Activated CD4-positive, alpha-beta T cell treated with anti-CD3 and anti-CD28 coated beads, Interleukin-2, Interleukin-4, amounts not matched to agents 100 ng/mL and 50 ng/mL, durations not matched to agents 16 hours and 8 hours (primary cell): ENCODE measurements at regions not wholly inside any gene's neighbourhood (a gene's known extent, or its start where the extent isn't known, plus 50 kb on each side); places are given as distances from the start of the nearest gene placed in this dataset.

Source experiments
- DNase-seq: peaks from one replicate; pipeline ENCODE4 v3.0.0-alpha.2; 2020; ENCODE audit warnings: low spot score

GRCh38 chrX:39638526-39638925 lies 459.2 kb downstream of the BCOR start:
- DNase-seq: no peak

- no peak for DNase-seq
These were observed 457.9 kb downstream of the BCOR start for GRCh38 chrX:39639871-39640270.

- DNase-seq: no peak
These were observed 456.9 kb downstream of the BCOR start for GRCh38 chrX:39640866-39641265.

GRCh38 chrX:39642071-39642470 lies 455.7 kb downstream of the BCOR start:
- DNase-seq: no peak

- DNase-seq: no peak
These were observed 454.2 kb downstream of the BCOR start for GRCh38 chrX:39643550-39643949.

GRCh38 chrX:39645178-39645895 lies 452.4 kb downstream of the BCOR start:
- DNase-seq: no peak

GRCh38 chrX:39648548-39649254 lies 449.1 kb downstream of the BCOR start:
- DNase-seq: no peak

- no peak for DNase-seq
These were observed 446.9 kb downstream of the BCOR start for GRCh38 chrX:39650768-39651347.

GRCh38 chrX:39652336-39652735 lies 445.4 kb downstream of the BCOR start:
- peak; percentile 12 for DNase-seq

- DNase-seq: no peak
These were observed 444.1 kb downstream of the BCOR start for GRCh38 chrX:39653691-39654090.

- DNase-seq: no peak
These were observed 443.4 kb downstream of the BCOR start for GRCh38 chrX:39654183-39654925.

GRCh38 chrX:39654952-39655351 lies 442.8 kb downstream of the BCOR start:
- no peak for DNase-seq

GRCh38 chrX:39661116-39661907 lies 436.4 kb downstream of the BCOR start:
- DNase-seq: no peak

- no peak for DNase-seq
These were observed 431.8 kb downstream of the BCOR start for GRCh38 chrX:39665830-39666518.

GRCh38 chrX:39667191-39667590 lies 430.6 kb downstream of the BCOR start:
- DNase-seq: no peak

- no peak for DNase-seq
These were observed 429.8 kb downstream of the BCOR start for GRCh38 chrX:39667736-39668482.

GRCh38 chrX:39669668-39670067 lies 428.1 kb downstream of the BCOR start:
- no peak for DNase-seq

GRCh38 chrX:39670281-39670680 lies 427.5 kb downstream of the BCOR start:
- no peak for DNase-seq

GRCh38 chrX:39672405-39672804 lies 425.4 kb downstream of the BCOR start:
- DNase-seq: no peak

GRCh38 chrX:39674490-39675161 lies 423.1 kb downstream of the BCOR start:
- no peak for DNase-seq
